ENCODE measurements at regions not wholly inside any gene's neighbourhood (a gene's known extent, or its start where the extent isn't known, plus 50 kb on each side); places are given as distances from the start of the nearest gene placed in this dataset.

DNA sequence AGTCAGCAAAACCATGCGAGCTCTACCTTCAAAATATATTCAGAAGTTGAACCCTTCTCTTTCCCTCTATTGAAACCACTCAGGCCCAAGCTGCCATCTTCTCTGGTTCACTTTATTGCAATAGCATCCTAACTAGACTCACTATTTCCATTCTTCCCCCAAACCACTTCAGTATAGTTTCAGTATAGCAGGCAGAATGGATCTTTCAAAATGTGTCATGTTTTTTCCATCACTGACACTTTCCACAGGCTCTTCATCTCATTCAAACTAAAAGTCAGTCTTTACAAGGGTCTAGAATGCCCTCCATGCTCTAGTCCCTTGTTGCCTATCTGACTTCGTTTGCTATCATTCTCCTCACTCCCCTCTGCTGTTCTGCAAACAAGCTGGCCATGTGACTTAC lies 274.4 kb downstream of the IDS start:
- TF ChIP-seq, protein P1, sequence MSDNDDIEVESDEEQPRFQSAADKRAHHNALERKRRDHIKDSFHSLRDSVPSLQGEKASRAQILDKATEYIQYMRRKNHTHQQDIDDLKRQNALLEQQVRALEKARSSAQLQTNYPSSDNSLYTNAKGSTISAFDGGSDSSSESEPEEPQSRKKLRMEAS (IDR thresholded peaks at IDR 0.05): no peak
- no peak for TF ChIP-seq EGR1 (IDR thresholded peaks at IDR 0.05)

Data from Ishikawa (cell line).